ENCODE measurements at regions not wholly inside any gene's neighbourhood (a gene's known extent, or its start where the extent isn't known, plus 50 kb on each side); places are given as distances from the start of the nearest gene placed in this dataset.
"Not testable (repeated sequence)": the region's sequence is repeated elsewhere in the genome, so short reads cannot be mapped to it uniquely, and the experiment has no call there.

DNA sequence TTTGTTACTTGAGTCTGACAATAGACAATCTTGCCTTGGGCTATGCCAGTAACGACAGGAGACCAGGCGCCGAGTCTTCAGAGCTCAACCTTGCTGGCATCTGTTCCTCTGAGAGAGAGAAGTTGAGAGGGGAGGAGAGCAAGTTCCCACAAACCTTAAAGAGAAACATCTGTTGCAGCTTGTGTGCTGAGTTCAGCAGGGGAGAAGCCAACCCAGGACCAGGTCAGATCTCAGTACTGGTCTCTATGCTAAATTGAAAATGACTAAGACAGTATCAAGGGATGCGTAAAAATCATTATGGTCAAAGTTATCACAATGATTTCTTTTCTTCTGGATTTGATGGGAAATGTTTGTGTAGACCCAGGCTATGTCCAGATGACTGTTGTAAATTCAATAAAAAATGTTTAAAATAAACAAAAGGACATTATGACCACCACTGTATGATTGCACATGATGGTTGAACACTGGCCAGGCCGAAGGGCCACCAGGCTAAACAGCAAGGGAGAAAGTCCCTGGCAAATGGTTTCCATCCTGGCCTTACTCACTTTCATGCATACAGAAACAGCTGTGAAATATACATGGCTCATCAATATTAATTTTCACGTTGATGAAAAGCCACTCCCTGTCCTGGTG is 100.3 kb upstream of the PMAIP1 start:
- DNase-seq, result no peak

- DNase-seq, result no peak
These were observed 98.7 kb upstream of the CCBE1 start for GRCh38 chr18:59795882-59796281.

DNA sequence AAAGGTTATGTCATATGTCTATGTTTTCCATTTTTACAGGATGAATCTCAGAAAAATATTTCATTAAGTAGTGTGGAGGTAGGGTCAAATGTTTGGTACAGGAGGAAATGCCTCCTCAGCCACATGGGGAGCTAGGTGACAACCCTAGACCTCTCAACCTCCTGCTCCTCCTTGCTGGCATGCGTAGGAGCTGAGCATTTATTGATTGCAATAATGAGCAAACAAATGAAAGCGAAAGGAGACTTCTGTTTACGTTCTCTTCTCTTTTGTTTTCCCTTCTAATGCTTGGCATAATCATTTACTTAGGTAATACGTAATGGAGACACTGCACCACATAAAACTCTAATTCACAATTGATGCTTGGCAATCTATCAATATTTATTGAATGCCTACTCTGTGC is 95.1 kb upstream of the CCBE1 start:
- no peak for DNase-seq

DNA sequence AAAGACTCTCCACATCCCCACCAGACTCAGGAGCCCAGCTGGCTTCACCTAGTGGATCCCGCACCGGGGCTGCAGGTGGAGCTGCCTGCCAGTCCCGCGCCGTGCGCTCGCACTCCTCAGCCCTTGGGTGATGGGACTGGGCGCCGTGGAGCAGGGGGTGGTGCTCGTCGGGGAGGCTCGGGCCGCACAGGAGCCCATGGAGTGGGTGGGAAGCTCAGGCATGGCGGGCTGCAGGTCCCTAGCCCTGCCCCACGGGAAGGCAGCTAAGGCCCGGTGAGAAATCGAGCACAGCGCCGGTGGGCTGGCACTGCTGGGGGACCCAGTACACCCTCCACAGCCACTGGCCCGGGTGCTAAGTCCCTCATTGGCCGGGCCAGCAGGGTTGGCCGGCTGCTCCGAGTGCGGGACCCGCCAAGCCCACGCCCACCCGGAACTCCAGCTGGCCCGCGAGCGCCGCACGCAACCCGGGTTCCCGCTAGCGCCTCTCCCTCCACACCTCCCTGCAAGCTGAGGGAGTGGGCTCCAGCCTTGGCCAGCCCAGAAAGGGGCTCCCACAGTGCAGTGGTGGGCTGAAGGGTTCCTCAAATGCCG is 93.2 kb upstream of the CCBE1 start:
- not testable (repeated sequence) for DNase-seq

DNA sequence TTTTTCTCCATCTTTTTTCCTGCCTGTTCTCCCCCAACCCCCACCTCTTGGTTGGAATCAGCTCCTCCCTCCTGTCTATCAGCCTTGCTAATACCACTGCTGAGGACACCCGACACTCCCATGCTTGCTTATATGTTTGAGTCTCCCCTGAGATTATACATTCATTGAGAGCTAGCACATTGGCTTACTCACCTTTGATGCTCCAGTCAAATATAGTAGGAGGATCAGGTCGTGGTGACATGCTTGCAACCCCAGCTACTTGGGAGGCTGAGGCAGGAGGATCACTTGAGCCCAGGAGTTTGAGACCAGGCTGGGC is 91.5 kb upstream of the CCBE1 start:
- no peak for DNase-seq

DNA sequence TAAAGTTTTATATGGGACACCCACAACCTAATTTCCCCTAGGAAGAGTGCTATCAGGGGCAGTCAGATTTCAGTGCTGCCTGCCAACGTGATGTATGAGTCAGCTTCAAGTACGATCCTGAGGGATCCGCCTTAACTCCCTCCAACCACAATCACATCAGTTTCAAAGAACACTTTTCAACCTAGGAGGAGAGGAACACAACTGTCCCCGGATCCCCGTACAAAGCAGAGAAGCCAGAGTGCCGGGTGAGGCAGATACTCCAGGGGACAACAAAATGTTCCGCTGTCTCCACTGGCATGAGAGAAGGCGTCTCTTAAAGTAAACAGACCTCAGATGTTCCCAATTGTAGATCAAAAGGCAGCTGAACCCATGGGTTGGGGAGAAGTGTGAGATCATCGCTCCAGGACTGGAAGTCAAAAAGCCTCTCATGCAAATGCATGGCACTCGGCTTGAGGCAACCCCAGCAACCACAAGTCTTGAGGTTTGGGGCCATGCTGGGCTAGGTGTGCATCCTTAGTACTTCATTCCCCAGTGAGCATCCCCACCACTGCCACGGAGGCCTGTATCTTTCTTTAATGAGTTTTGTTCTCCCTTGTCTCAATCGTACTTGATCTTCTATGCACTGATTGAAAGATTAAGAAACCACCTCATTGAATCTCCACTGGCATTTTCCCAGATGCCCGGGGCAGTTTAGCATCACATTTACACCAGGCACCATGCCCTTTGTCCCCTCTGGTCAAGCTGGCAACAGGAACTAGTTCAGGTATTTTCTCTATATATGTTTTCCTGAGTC is 91.0 kb upstream of the CCBE1 start:
- DNase-seq, result no peak

GRCh38 chr18:59784694-59785093 is 87.5 kb upstream of the CCBE1 start:
- DNase-seq, result no peak

- DNase-seq, result no peak
These were observed 85.9 kb upstream of the CCBE1 start for GRCh38 chr18:59783138-59783537.

GRCh38 chr18:59779979-59780378 is 82.8 kb upstream of the CCBE1 start:
- DNase-seq, result no peak

DNA sequence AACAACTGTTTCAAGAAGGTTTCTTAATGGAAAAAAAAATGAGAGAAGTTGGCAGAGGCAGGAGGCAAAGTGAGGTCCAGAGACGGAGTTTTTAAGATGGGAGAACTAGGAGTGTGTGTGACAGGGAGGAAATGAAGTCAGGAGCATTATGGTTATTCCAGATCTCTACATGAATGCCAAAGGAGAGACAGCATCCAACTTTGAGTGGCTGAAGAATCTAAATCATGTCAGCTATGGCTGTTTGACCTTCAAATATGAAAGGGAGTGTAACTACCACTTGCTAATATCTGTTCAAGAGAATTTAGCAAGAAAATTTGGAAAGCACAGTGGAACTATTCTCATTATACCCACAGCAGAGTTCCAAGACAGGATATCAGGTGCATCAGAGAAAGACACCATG is 81.2 kb upstream of the CCBE1 start:
- no peak for DNase-seq

DNA sequence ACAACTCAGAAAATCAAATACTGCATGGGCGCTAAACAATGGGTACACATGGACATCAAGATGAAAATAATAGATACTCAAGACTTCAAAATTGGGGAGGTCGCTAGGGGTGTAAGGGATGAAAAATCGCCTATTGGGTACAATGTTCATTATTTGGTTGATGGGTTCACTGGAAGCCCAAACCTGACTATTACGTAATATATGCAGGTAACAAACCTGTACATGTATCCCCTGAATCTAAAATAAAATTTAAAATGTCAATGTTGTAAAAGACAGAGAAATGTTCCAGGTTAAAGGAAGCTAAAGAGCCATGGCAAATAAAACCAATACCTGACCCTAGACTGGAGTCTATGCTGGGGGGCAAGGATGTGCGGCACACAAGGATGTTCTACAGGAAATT is 80.4 kb upstream of the CCBE1 start:
- DNase-seq, result no peak

DNA sequence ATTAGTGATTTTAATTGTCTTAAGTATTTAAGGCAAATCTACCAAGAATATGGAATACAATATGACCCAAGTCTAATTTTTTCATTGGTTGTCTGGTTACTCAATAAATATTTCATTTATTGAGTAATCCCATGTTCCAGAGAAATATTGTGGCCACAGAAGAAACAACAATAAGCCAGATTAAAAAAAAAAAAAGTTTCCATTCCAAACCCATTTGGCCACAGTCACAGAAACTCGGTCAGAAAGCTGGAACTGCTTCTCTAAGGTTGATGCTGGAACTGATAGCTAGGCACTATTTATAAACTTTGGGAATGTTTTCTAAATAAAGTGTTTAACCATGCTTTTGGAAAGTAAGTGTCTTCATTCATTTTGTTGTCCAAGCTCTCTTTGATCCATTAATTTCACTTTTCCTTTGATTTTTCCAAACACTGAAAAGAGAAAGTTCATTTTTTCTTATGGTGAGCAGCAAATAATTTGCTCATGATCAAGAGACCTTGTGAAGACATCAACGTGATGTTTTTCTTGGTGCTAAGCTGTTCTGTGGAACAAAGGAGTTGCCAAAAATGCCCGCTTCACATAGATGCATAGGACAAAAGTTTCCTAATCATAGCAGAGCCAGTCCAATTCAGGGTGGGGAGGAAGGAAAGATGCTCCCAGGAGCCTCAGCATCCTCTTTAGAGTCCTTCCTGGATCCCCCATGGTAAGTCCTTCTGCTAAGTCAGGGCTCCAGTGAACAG is 72.1 kb upstream of the CCBE1 start:
- no peak for DNase-seq

DNA sequence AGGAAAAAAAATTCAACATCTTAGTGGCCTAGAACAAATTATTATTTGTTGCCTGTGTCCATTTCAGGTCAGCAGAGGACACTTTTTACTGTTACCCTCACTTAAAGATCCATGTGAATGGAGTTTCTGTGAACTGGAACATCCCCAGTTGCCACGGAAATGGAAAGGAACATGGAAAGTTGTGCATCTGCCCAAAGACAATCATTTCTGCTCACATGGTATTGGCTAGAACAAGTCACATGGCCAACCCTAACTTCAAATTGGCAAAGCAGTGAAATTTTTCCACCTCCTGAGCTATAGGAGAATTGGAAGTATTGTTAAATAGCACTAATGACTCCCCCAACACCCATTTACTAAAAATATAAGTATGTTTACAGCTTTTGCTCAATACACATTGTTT is 71.2 kb upstream of the CCBE1 start:
- no peak for DNase-seq

DNA sequence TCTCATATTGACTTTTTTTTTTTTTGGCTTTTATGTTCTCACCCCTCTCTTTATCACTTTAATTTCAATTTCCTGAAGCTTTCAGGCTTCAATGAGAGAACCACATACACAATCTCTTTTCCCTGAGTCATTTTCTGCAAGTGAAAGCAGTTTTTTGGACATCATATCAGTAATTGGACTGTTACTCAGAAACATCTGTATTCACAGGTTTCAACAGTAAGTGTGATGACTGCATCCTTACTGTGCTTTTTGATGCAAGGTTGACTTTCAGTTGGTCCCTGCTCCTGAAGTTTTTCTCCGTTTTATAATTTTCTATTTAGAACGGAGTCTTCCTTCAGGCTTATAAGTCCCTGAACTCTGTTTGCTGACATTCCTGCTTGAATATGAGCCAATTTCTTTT is 70.5 kb upstream of the CCBE1 start:
- no peak for DNase-seq

- no peak for DNase-seq
These were observed 68.1 kb upstream of the CCBE1 start for GRCh38 chr18:59765343-59765742.

- peak; percentile 40 for DNase-seq
These were observed 67.1 kb upstream of the CCBE1 start for GRCh38 chr18:59764281-59764680.

DNA sequence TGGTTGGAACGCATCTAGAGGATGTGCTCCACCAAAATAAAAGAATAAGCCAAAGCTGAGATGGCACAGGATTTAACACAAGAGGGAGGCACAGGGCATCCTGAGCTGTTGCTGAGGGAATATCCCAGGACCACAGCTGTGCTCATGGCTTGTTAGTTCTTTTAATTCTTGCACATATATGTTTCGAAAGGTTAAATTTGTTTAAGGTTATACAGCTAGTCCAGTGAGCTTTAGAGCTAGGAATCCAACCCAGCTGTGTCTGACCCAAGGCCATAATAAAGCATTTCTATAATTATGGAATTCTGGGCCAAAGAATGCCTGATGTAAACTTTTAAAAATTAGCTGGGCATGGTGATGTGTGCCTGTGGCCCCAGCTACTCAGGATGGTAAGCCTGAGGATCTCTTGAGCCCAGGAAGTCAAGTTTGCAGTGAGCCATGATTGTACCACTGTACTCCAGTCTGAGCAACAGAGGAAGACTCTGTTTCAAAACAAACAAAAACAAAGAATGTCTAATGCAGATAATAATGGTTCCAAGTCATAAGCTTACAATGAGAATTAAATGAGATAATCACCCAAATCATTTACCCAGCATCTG is 66.4 kb upstream of the CCBE1 start:
- DNase-seq, result no peak

- no peak for DNase-seq
These were observed 63.7 kb upstream of the CCBE1 start for GRCh38 chr18:59760619-59761600.

- no peak for DNase-seq
These were observed 63.0 kb upstream of the CCBE1 start for GRCh38 chr18:59760212-59760611.

- DNase-seq, result no peak
These were observed 61.6 kb upstream of the CCBE1 start for GRCh38 chr18:59758837-59759236.

GRCh38 chr18:59758106-59758505 is 60.9 kb upstream of the CCBE1 start:
- no peak for DNase-seq

- DNase-seq, result no peak
These were observed 55.4 kb upstream of the CCBE1 start for GRCh38 chr18:59752666-59753065.
